Progenitor cell of endocrine pancreas (in vitro differentiated cells): ENCODE measurements at regions not wholly inside any gene's neighbourhood (a gene's known extent, or its start where the extent isn't known, plus 50 kb on each side); places are given as distances from the start of the nearest gene placed in this dataset.

Source experiments
- DNase-seq: peaks from one replicate; pipeline ENCODE4 v3.0.0; 2021; ENCODE audit warnings: low spot score; ENCODE audit not compliant: unreplicated experiment
- H3K27ac Mint-ChIP-seq: 2 replicates; pipeline ENCODE4 v1.8.0; 2021; ENCODE audit warnings: mild to moderate bottlenecking, moderate library complexity, mixed read lengths
- H3K27me3 Mint-ChIP-seq: 2 replicates; pipeline ENCODE4 v1.8.0; 2021; ENCODE audit warnings: mixed read lengths
- H3K36me3 Mint-ChIP-seq: 2 replicates; pipeline ENCODE4 v1.8.0; 2022; ENCODE audit warnings: mixed read lengths; ENCODE audit not compliant: insufficient read depth
- H3K4me1 Mint-ChIP-seq: 2 replicates; pipeline ENCODE4 v1.8.0; 2021; ENCODE audit warnings: low read depth, mixed read lengths
- H3K4me3 Mint-ChIP-seq: 2 replicates; pipeline ENCODE4 v1.8.0; 2021; ENCODE audit warnings: low read depth, mild to moderate bottlenecking, moderate library complexity, mixed read lengths
- H3K9me3 Mint-ChIP-seq: 2 replicates; pipeline ENCODE4 v1.8.0; 2021; ENCODE audit warnings: low read depth, mixed read lengths
- CTCF ChIP-seq: fragments of 200-600 bp; sonication (generic); IDR thresholded peaks from one replicate; pipeline ENCODE4 v1.5.0; 2021; ENCODE audit warnings: antibody characterized with exemption, mild to moderate bottlenecking; ENCODE audit not compliant: unreplicated experiment

- no peaks in the 10 kb centered on the region for H3K27me3 Mint-ChIP-seq
- no peak overlapping the region for H3K4me3 Mint-ChIP-seq
- no peaks in the 10 kb centered on the region for H3K36me3 Mint-ChIP-seq
- H3K27ac Mint-ChIP-seq = no peak overlapping the region
- DNase-seq = no peak
- TF ChIP-seq CTCF = no peak
- H3K9me3 Mint-ChIP-seq = peaks cover 14% of the 10 kb centered on the region
- no peaks in the 10 kb centered on the region for H3K4me1 Mint-ChIP-seq
Measured at GRCh38 chr15:38154837-38155236, 97.8 kb upstream of the SPRED1 start.

DNA sequence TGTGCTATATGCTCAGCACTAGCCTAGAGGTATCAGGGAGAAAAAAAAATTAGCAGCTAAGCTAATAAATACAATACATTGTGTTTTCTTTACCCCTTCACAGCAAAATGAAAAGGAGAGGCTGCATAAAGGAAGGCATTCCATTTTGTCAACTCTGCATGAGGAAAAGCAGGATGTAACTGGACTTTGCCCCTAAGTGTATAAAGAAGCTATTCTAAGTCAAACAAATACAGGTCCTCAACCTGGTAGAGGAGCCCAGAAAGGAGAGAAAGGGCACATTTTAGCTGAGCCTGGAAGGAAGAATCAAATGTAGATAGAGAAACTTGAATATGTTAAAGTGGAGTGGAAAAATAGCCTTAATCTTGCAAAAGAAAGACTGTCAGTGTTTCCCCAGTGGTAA lies 89.0 kb upstream of the SPRED1 start:
- Mint-ChIP-seq H3K4me3 (peak overlapping the region; percentile 11), H3K4me1 (peaks cover 33% of the 10 kb centered on the region), H3K9me3 (no peaks in the 10 kb centered on the region), H3K27ac (peak overlapping the region; percentile 94), H3K27me3 (no peaks in the 10 kb centered on the region), H3K36me3 (no peaks in the 10 kb centered on the region)
- no peak for DNase-seq
- no peak for TF ChIP-seq CTCF

DNA sequence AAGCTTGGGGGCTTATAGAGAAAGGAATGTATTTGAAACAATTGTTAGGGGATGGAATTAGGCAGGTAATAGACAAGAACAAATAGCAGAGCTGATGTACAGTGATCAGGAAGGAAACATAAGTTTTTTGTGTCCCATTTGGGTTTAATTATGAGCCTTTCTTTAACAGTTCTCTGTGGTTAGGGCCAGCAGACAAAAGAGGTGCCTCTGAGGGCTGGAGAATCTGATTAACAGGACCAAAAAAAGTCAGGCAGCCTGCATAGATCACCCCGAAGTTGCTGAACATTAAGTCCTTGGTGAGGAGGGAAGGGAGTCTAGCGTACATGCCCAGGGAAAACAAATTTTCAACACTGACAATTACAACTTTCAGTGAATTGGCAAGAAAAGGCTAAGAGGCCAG lies 88.6 kb upstream of the SPRED1 start:
- DNase-seq = no peak
- Mint-ChIP-seq H3K36me3 (no peaks in the 10 kb centered on the region), H3K9me3 (no peaks in the 10 kb centered on the region), H3K27me3 (no peaks in the 10 kb centered on the region), H3K4me3 (peak overlapping the region; percentile 15), H3K4me1 (peaks cover 34% of the 10 kb centered on the region), H3K27ac (peak overlapping the region; percentile 94)
- TF ChIP-seq CTCF = no peak

GRCh38 chr15:38164507-38164906 lies 88.1 kb upstream of the SPRED1 start:
- no peak for DNase-seq
- Mint-ChIP-seq H3K4me3 (peak overlapping the region; percentile 15), H3K4me1 (peaks cover 34% of the 10 kb centered on the region), H3K9me3 (no peaks in the 10 kb centered on the region), H3K27me3 (no peaks in the 10 kb centered on the region), H3K36me3 (no peaks in the 10 kb centered on the region), H3K27ac (peak overlapping the region; percentile 94)
- TF ChIP-seq CTCF = no peak

- H3K36me3 Mint-ChIP-seq = no peaks in the 10 kb centered on the region
- TF ChIP-seq CTCF = no peak
- no peaks in the 10 kb centered on the region for H3K9me3 Mint-ChIP-seq
- peaks cover 24% of the 10 kb centered on the region for H3K4me1 Mint-ChIP-seq
- DNase-seq = no peak
- H3K4me3 Mint-ChIP-seq = no peak overlapping the region
- H3K27ac Mint-ChIP-seq = peak overlapping the region; percentile 78
- no peaks in the 10 kb centered on the region for H3K27me3 Mint-ChIP-seq
Measured at GRCh38 chr15:38168467-38169070, 84.1 kb upstream of the SPRED1 start.
